Right ventricle myocardium inferior (tissue), 1 donor: ENCODE measurements at regions not wholly inside any gene's neighbourhood (a gene's known extent, or its start where the extent isn't known, plus 50 kb on each side); places are given as distances from the start of the nearest gene placed in this dataset.

Source experiments
- ATAC-seq: fragments of 200-7000 bp; cut with Tn5 transposase; one replicate; pipeline ENCODE4 v1.9.1; 2020; ENCODE audit warnings: mild to moderate bottlenecking, moderate library complexity
- DNase-seq: peaks from one replicate; pipeline ENCODE4 v3.0.0; 2021; ENCODE audit errors: missing footprints
- intact Hi-C: fragments of 100-400 bp; cut with DNase I; formaldehyde crosslinking; loops from one replicate; pipeline ENCODE4 v1.11.0; 2022
- donor health status: DM: no; HTN: yes; CAD: no; lungs with severe emphysema.

DNA sequence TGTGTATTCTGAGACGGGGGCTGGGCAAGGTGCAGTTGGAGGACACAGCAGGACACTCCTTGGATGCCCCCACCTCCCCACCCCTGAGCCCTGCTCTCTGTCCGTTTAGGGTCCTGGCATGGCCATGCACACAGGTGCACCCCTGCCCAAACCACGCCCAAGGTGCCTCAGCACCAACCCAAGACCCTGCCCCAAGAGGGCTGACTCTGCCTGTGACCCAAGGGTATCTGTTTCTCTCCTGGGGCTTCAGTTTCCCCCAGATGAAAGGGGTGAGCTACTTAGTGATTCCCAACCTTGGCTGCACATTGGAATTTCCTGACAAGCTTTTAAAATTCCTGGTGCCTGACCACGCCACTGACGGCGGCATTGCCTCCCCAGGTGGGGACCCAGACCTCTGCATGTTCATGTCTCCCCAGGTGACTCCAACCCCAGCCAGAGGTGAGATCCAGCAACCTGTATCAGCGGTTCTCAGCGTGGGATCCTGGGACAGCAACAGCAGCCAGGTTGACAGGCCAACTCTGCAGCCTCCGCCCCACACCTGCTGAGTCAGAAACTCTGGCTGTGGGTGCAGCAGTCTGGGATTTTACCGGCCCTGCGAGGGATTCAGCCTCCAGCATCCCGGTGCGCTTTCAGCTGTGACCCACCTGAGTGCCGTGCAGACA is 483.4 kb downstream of the NPHP4 start:
- ATAC-seq (no peak), DNase-seq (no peak)
- intact Hi-C loops: loop anchor here (2.0 kb wide), 1 partner anchor 236 kb away; no protein-coding TSS in a partner anchor

GRCh38 chr1:5507340-5507739 is 484.9 kb downstream of the NPHP4 start:
- intact Hi-C loops: no loop called here
- ATAC-seq: no peak
- no peak for DNase-seq

DNA sequence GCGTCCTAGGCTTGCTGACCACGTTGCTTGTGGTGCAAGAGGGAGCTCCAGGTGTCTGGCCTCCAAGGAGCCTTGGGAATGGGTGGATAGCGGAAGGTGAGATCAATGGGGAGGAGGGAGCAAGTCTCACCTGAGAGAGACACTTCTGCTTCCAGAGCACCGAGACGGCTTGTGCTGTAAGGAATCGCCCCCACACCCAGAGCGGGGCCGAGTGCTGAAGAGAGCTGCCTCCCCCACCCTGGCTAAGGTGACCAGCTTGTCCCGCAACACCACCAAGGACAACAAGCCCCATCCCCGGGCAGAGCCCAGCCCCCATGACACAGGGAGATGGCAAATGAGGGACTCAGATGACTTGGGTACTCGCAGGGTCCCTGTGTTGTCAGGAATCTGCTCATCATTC is 485.6 kb downstream of the NPHP4 start:
- intact Hi-C loops: no loop called here
- DNase-seq (no peak), ATAC-seq (no peak)

DNA sequence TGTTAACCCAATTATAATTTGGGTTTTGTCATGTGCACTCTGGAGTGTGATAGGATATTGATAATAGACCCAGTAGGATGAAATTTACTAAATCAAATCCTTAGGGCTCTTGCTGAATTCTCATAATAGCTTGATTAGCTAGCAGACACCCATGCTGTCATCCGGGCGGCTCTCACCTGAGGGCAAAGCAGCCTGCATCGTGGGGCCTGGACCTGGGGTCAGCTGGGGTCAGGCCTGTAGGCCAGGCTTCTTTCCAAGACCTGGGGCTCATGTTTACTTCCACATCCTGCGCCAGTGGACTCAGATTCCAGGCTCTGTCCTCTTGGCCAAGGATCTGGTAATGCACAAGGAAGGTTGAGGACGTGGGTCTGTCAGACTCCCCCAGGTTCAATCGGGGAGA is 486.3 kb downstream of the NPHP4 start:
- intact Hi-C loops: no loop called here

DNA sequence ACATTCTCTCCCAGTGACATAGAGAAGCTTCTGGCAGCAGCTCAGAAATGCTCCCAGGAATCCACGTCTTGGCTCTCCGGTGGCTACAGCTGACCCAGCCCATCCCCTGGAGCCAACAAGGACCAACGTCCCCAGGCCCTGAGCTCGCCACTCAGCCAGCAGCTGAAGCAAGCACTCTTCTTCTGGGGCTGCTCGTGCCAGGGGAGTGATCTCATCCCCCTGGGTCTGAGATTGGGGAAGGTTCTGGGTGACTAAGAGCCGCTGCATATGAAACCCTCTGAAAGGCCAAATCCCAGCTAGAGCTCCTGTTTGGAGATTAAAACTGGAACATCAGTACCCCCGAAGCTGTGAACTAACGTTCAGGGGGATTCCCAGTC is 487.9 kb downstream of the NPHP4 start:
- DNase-seq (no peak), ATAC-seq (no peak)
- intact Hi-C loops: no loop called here

More for the DNA sequence above, 486.3 kb downstream of the NPHP4 start:
- no peak for ATAC-seq
- DNase-seq: no peak

- intact Hi-C loops: no loop called here
- ATAC-seq (no peak), DNase-seq (no peak)
Measured at GRCh38 chr1:5503556-5504363, 488.5 kb downstream of the NPHP4 start.

- no peak for DNase-seq
- intact Hi-C loops: no loop called here
- no peak for ATAC-seq
Measured at GRCh38 chr1:5502311-5503194, 489.7 kb downstream of the NPHP4 start.

DNA sequence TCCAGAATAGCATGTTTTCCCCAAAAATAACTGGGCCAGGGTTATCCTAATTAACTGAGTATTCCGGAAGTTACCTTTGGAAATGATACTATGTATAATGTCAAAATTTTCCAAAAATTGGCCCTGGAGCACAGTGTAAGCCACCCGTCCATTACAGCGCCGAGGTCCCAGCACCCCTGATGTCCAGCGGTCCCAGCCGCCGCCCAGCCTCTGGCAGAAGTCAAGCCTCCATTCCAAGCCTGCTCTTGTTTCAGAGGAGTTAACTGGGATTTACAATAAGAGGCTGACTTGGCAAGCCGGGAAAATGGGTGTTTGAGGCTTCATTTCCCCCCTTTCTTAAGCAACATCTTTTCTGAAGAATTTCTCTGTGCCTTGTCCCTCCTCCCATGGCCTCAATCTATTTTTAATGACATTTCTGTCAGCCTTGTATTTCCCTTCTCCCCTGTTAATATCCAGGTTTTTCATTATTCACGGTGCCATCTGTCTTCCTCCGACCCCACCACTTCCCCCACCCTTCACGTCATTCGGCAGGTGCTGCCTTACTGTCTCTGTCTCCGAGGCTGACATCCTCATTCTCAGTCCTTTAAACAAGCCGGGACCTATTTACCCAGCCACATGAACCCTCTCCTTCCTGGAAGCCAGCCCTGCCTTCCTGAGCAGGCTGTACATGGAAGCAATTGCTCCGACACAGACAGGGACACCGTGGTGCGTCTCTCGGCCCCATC is 490.9 kb downstream of the NPHP4 start:
- DNase-seq (no peak), ATAC-seq (no peak)
- intact Hi-C loops: no loop called here

GRCh38 chr1:5500541-5500940 is 491.7 kb downstream of the NPHP4 start:
- DNase-seq: no peak
- intact Hi-C loops: no loop called here
- ATAC-seq: no peak

DNA sequence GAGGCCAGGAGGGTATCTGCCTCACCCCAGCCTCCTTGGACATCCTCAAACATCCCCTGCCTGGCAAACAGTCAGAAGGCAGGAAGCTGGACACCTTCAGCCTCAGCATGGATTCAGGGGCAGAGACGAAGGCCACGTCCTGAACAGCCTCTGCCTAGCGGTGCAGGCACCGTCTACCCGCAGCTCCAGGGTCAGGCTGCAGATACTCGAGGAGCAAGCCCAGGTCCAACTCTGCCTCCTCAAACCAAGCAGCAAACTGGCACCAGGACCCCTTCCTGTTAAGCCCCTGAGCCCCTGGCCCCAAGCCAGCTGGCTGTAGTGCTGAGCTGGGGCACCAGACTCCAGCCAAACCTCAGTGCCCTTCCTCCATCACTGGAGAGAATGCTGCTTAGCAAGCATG is 494.7 kb downstream of the NPHP4 start:
- DNase-seq: no peak
- intact Hi-C loops: no loop called here

GRCh38 chr1:5495596-5496410 is 496.4 kb downstream of the NPHP4 start:
- ATAC-seq: no peak
- intact Hi-C loops: no loop called here
- no peak for DNase-seq

More for the DNA sequence above, 494.7 kb downstream of the NPHP4 start:
- ATAC-seq: no peak

DNA sequence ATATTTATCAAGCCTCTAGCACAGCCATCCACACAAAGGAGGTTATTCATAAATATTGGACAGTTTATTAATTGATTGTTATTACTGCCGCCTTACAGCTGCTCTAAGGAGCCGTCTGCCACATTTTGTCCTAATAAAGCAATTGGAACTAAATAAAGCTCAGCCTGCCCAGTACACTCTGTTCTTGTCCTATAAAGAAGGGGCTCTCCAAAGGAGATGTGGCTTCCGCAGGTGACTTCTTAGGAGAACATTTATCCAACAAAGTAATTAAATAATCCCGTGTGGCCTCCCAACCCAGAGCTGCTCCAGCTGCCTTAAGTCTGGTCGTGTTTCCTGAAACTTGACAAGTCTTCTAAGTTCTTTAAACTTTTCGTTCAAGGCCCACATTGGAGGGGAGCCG is 497.7 kb downstream of the NPHP4 start:
- DNase-seq: no peak
- intact Hi-C loops: no loop called here
- peak; percentile 26 for ATAC-seq

DNA sequence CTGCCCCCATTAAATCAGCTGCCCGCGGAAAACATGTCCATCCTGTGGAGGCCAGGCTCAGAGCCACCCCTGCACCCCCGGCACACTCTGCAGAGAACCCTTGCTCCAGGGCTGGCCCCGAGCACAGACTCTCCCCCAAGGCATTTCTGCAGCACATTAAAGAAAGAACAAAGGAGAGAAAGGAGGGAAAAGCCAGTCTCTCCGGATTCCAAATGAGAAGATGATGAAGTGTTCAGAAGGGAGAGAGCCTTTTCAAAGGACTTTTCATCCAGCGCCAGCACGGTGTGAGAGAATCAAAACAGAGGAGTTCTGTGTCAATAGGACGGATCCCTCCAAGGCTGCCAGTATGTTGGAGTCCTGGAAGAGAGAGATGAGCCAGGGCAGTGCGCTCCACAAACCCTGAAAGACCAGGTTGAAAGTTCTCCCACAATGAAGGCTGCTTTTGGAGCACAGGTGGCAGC is 498.3 kb downstream of the NPHP4 start:
- DNase-seq: no peak
- intact Hi-C loops: no loop called here
- no peak for ATAC-seq

DNA sequence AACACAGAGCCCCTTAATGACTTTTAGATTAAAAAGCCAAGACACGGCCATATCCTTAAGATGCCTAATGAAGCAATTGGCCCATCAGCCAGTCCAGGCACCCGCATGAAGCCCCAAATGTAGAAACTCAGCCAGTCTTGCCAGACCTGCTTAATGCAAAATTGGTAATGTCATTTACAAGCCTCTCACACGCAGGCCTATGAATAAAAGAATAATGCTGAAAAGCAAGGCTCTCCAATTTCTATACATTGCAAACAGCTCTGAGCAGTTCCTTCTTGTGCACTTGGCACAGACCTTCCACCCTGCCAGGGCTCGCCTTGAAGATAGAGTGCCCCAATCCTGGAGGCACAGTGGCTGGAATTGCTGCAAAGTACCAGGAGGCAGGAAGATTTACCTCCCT is 498.9 kb downstream of the NPHP4 start:
- ATAC-seq (no peak), DNase-seq (no peak)
- intact Hi-C loops: no loop called here

- DNase-seq (no peak), ATAC-seq (no peak)
- intact Hi-C loops: no loop called here
Measured at GRCh38 chr1:5492846-5493245, 499.4 kb downstream of the NPHP4 start.

- no peak for ATAC-seq
- no peak for DNase-seq
- intact Hi-C loops: no loop called here
Measured at GRCh38 chr1:5491207-5491904, 500.9 kb downstream of the NPHP4 start.

DNA sequence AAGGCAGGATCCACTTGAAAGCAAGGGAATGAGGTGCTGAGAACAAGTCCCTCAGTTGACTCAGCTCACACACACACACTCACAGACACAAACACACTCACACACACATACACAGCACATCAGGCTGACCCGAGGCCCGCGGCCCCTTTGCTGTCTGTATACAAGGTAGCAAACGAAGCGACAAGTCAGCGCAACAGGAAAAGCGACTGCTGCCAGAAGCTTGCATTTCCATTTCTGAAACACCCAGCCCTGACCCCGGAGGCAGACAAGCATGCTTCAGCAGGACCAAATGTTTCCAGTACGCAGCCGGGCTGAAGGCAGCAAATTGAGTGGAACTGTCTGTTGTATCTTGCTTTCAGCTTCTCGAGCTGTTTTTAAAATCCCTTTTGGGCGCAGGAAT is 501.6 kb downstream of the NPHP4 start:
- ATAC-seq: no peak
- intact Hi-C loops: no loop called here

More for the DNA sequence above, 501.6 kb downstream of the NPHP4 start:
- no peak for DNase-seq
